ENCODE measurements at regions not wholly inside any gene's neighbourhood (a gene's known extent, or its start where the extent isn't known, plus 50 kb on each side); places are given as distances from the start of the nearest gene placed in this dataset.
"Not testable (repeated sequence)": the region's sequence is repeated elsewhere in the genome, so short reads cannot be mapped to it uniquely, and the experiment has no call there.

GRCh38 chr18:65607161-65607560, 143.7 kb upstream of the CDH7 start:
- no peaks in the 10 kb centered on the region for H3K4me1 ChIP-seq (ENCODE audit: insufficient read depth, insufficient read length)
- H3K27me3 ChIP-seq (ENCODE audit: insufficient read depth, insufficient read length) = no peaks in the 10 kb centered on the region
- H3K4me3 ChIP-seq (ENCODE audit: insufficient read length, low read depth) = no peak overlapping the region
- TF ChIP-seq ZNF274 (IDR thresholded peaks at IDR 0.05; ENCODE audit: low read depth, low read length) (no peak), SUZ12 (IDR thresholded peaks at IDR 0.05; ENCODE audit: extremely low read depth, insufficient read depth, insufficient read length) (no peak), YY1 (IDR thresholded peaks at IDR 0.05; ENCODE audit: insufficient read depth, insufficient read length) (no peak)
- H3K9me3 ChIP-seq (ENCODE audit: insufficient read depth, low read length) = no peaks in the 10 kb centered on the region; the same call in 1 of the 2 replicates
- no peaks in the 10 kb centered on the region for H3K36me3 ChIP-seq (ENCODE audit: insufficient read depth, insufficient read length, low read length)
- no peak for DNase-seq (ENCODE audit: low read depth, low spot score)
- H3K9ac ChIP-seq (ENCODE audit: insufficient read length, low read depth) = no peak overlapping the region

GRCh38 chr18:65606551-65607130, 144.2 kb upstream of the CDH7 start:
- TF ChIP-seq SUZ12 (IDR thresholded peaks at IDR 0.05; ENCODE audit: extremely low read depth, insufficient read depth, insufficient read length) = no peak
- Histone ChIP-seq H3K4me1 (ENCODE audit: insufficient read depth, insufficient read length) (no peaks in the 10 kb centered on the region), H3K27me3 (ENCODE audit: insufficient read depth, insufficient read length) (no peaks in the 10 kb centered on the region), H3K9ac (ENCODE audit: insufficient read length, low read depth) (no peak overlapping the region), H3K9me3 (ENCODE audit: insufficient read depth, low read length) (no peaks in the 10 kb centered on the region; the same call in 1 of the 2 replicates), H3K36me3 (ENCODE audit: insufficient read depth, insufficient read length, low read length) (no peaks in the 10 kb centered on the region), H3K4me3 (ENCODE audit: insufficient read length, low read depth) (no peak overlapping the region)
- no peak for DNase-seq (ENCODE audit: low read depth, low spot score)

GRCh38 chr18:65605352-65605751, 145.5 kb upstream of the CDH7 start:
- H3K9ac ChIP-seq (ENCODE audit: insufficient read length, low read depth); H3K9me3 ChIP-seq (ENCODE audit: insufficient read depth, low read length); DNase-seq (ENCODE audit: low read depth, low spot score); H3K27me3 ChIP-seq (ENCODE audit: insufficient read depth, insufficient read length); H3K36me3 ChIP-seq (ENCODE audit: insufficient read depth, insufficient read length, low read length); H3K4me3 ChIP-seq (ENCODE audit: insufficient read length, low read depth); H3K4me1 ChIP-seq (ENCODE audit: insufficient read depth, insufficient read length): not testable (repeated sequence)

GRCh38 chr18:65601775-65602174, 149.0 kb upstream of the CDH7 start:
- TF ChIP-seq YY1 (IDR thresholded peaks at IDR 0.05; ENCODE audit: insufficient read depth, insufficient read length) (no peak), SUZ12 (IDR thresholded peaks at IDR 0.05; ENCODE audit: extremely low read depth, insufficient read depth, insufficient read length) (no peak), ZNF274 (IDR thresholded peaks at IDR 0.05; ENCODE audit: low read depth, low read length) (no peak)
- H3K4me3 ChIP-seq (ENCODE audit: insufficient read length, low read depth) = no peak overlapping the region
- DNase-seq (ENCODE audit: low read depth, low spot score) = no peak
- H3K36me3 ChIP-seq (ENCODE audit: insufficient read depth, insufficient read length, low read length) = no peaks in the 10 kb centered on the region
- no peaks in the 10 kb centered on the region for H3K9me3 ChIP-seq (ENCODE audit: insufficient read depth, low read length)
- H3K27me3 ChIP-seq (ENCODE audit: insufficient read depth, insufficient read length) = no peaks in the 10 kb centered on the region
- H3K4me1 ChIP-seq (ENCODE audit: insufficient read depth, insufficient read length) = no peaks in the 10 kb centered on the region
- H3K9ac ChIP-seq (ENCODE audit: insufficient read length, low read depth) = no peak overlapping the region

- Histone ChIP-seq H3K9me3 (ENCODE audit: insufficient read depth, low read length) (no peaks in the 10 kb centered on the region), H3K27me3 (ENCODE audit: insufficient read depth, insufficient read length) (no peaks in the 10 kb centered on the region), H3K9ac (ENCODE audit: insufficient read length, low read depth) (no peak overlapping the region), H3K4me3 (ENCODE audit: insufficient read length, low read depth) (no peak overlapping the region), H3K4me1 (ENCODE audit: insufficient read depth, insufficient read length) (no peaks in the 10 kb centered on the region), H3K36me3 (ENCODE audit: insufficient read depth, insufficient read length, low read length) (no peaks in the 10 kb centered on the region)
- TF ChIP-seq YY1 (IDR thresholded peaks at IDR 0.05; ENCODE audit: insufficient read depth, insufficient read length) = no peak
- no peak for TF ChIP-seq ZNF274 (IDR thresholded peaks at IDR 0.05; ENCODE audit: low read depth, low read length)
- no peak for DNase-seq (ENCODE audit: low read depth, low spot score)
Observed at GRCh38 chr18:65592435-65592834, 158.4 kb upstream of the CDH7 start.

- Histone ChIP-seq H3K4me3 (ENCODE audit: insufficient read length, low read depth) (no peak overlapping the region), H3K9ac (ENCODE audit: insufficient read length, low read depth) (no peak overlapping the region), H3K4me1 (ENCODE audit: insufficient read depth, insufficient read length) (no peaks in the 10 kb centered on the region), H3K9me3 (ENCODE audit: insufficient read depth, low read length) (no peaks in the 10 kb centered on the region), H3K27me3 (ENCODE audit: insufficient read depth, insufficient read length) (no peaks in the 10 kb centered on the region), H3K36me3 (ENCODE audit: insufficient read depth, insufficient read length, low read length) (no peaks in the 10 kb centered on the region)
- TF ChIP-seq ZNF274 (IDR thresholded peaks at IDR 0.05; ENCODE audit: low read depth, low read length) (no peak), SUZ12 (IDR thresholded peaks at IDR 0.05; ENCODE audit: extremely low read depth, insufficient read depth, insufficient read length) (no peak), YY1 (IDR thresholded peaks at IDR 0.05; ENCODE audit: insufficient read depth, insufficient read length) (no peak)
- DNase-seq (ENCODE audit: low read depth, low spot score) = no peak
Observed at GRCh38 chr18:65587491-65587890, 163.3 kb upstream of the CDH7 start.

- not testable (repeated sequence) for H3K4me3 ChIP-seq (ENCODE audit: insufficient read length, low read depth); H3K9ac ChIP-seq (ENCODE audit: insufficient read length, low read depth); H3K27me3 ChIP-seq (ENCODE audit: insufficient read depth, insufficient read length); H3K4me1 ChIP-seq (ENCODE audit: insufficient read depth, insufficient read length); H3K36me3 ChIP-seq (ENCODE audit: insufficient read depth, insufficient read length, low read length); H3K9me3 ChIP-seq (ENCODE audit: insufficient read depth, low read length); DNase-seq (ENCODE audit: low read depth, low spot score)
Observed at GRCh38 chr18:65582094-65582493, 168.7 kb upstream of the CDH7 start.

- no peaks in the 10 kb centered on the region for H3K4me1 ChIP-seq (ENCODE audit: insufficient read depth, insufficient read length)
- H3K27me3 ChIP-seq (ENCODE audit: insufficient read depth, insufficient read length) = no peaks in the 10 kb centered on the region
- H3K9ac ChIP-seq (ENCODE audit: insufficient read length, low read depth) = no peak overlapping the region
- H3K36me3 ChIP-seq (ENCODE audit: insufficient read depth, insufficient read length, low read length) = no peaks in the 10 kb centered on the region
- no peak for DNase-seq (ENCODE audit: low read depth, low spot score)
- peaks cover 4% of the 10 kb centered on the region; the same call in 1 of the 2 replicates for H3K9me3 ChIP-seq (ENCODE audit: insufficient read depth, low read length)
- H3K4me3 ChIP-seq (ENCODE audit: insufficient read length, low read depth) = no peak overlapping the region
- TF ChIP-seq YY1 (IDR thresholded peaks at IDR 0.05; ENCODE audit: insufficient read depth, insufficient read length) (no peak), SUZ12 (IDR thresholded peaks at IDR 0.05; ENCODE audit: extremely low read depth, insufficient read depth, insufficient read length) (no peak), ZNF274 (IDR thresholded peaks at IDR 0.05; ENCODE audit: low read depth, low read length) (no peak)
Observed at GRCh38 chr18:65568866-65569265, 181.9 kb upstream of the CDH7 start.
